ENCODE measurements at regions not wholly inside any gene's neighbourhood (a gene's known extent, or its start where the extent isn't known, plus 50 kb on each side); places are given as distances from the start of the nearest gene placed in this dataset.

DNA sequence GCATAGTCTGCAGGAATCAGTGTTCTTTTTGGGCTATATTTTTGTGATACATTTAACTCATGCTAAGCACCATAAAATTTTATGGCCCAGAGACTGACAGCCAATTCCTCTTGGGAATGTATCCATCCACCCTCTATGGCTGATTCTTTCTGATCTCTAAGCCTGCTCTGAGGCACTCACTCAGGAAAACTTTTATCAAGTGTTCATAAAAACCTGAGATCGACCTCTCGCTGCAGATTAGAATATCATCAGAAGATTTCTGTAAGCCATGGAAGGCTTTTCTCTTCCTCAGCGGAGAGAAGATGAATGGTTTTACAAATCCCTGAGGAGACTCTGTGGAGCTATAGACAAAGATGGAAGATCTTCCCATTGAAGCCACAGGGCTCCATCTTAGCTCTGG, 489.8 kb upstream of the GHITM start:
- H3K4me1 ChIP-seq, result peaks cover 0 to 6% (median 0%) of the 10 kb centered on the region in 4 donors
- H3K36me3 ChIP-seq, result no peaks in the 10 kb centered on the region
- H3K9me3 ChIP-seq, result no peaks in the 10 kb centered on the region
- no peak for TF ChIP-seq EP300 (IDR thresholded peaks at IDR 0.05)
- TF ChIP-seq, protein P1, sequence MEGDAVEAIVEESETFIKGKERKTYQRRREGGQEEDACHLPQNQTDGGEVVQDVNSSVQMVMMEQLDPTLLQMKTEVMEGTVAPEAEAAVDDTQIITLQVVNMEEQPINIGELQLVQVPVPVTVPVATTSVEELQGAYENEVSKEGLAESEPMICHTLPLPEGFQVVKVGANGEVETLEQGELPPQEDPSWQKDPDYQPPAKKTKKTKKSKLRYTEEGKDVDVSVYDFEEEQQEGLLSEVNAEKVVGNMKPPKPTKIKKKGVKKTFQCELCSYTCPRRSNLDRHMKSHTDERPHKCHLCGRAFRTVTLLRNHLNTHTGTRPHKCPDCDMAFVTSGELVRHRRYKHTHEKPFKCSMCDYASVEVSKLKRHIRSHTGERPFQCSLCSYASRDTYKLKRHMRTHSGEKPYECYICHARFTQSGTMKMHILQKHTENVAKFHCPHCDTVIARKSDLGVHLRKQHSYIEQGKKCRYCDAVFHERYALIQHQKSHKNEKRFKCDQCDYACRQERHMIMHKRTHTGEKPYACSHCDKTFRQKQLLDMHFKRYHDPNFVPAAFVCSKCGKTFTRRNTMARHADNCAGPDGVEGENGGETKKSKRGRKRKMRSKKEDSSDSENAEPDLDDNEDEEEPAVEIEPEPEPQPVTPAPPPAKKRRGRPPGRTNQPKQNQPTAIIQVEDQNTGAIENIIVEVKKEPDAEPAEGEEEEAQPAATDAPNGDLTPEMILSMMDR (IDR thresholded peaks at IDR 0.05), result no peak
- no peak for TF ChIP-seq POLR2A (IDR thresholded peaks at IDR 0.05; ENCODE audit: low read depth)
- no peak for TF ChIP-seq POLR2AphosphoS5 (IDR thresholded peaks at IDR 0.05)
- no peak overlapping the region for H3K27ac ChIP-seq (replicated peaks in 1 of 4)
- DNase-seq (ENCODE audit: extremely low spot score), result no peak
- WGBS, result 79% methylated on average over 3 of the region's 3 CpGs
- intact Hi-C loops (cut with DNase I), result no loop called here
- H3K4me3 ChIP-seq, result no peak overlapping the region
- no peaks in the 10 kb centered on the region for H3K27me3 ChIP-seq

DNA sequence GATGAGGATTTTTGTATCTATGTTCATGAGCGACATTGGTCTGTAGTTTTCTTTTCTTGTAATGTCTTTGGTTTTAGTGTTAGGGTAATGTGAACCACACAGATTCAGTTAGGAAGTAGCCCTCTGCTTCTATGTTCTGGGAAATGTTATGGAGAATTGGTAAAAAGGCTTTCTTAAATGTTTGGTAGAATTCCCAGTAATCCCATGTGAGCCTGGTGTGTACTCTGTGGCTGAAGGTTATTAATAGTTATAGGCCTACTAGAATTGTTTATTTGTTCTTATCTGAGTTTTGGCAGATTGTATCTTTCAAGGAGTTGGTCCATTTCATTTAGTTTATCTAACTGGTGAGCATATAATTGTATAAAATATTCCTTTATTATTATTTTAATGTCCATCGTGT, 484.6 kb upstream of the GHITM start:
- Histone ChIP-seq H3K9me3 (peaks cover 0 to 4% (median 0%) of the 10 kb centered on the region in 4 donors), H3K27ac (replicated peaks in 1 of 4) (no peak overlapping the region), H3K4me3 (no peak overlapping the region), H3K36me3 (no peaks in the 10 kb centered on the region), H3K27me3 (no peaks in the 10 kb centered on the region), H3K4me1 (no peaks in the 10 kb centered on the region)
- WGBS, result 87% methylated on average over 2 of the region's 2 CpGs
- intact Hi-C loops (cut with DNase I), result no loop called here
- DNase-seq (ENCODE audit: extremely low spot score), result no peak
- TF ChIP-seq, protein P1 (IDR thresholded peaks at IDR 0.05), result no peak
- no peak for TF ChIP-seq EP300 (IDR thresholded peaks at IDR 0.05)
- no peak for TF ChIP-seq POLR2AphosphoS5 (IDR thresholded peaks at IDR 0.05)
- no peak for TF ChIP-seq POLR2A (IDR thresholded peaks at IDR 0.05; ENCODE audit: low read depth)

GRCh38 chr10:83656924-83657323, 482.4 kb upstream of the GHITM start:
- no peak for DNase-seq (ENCODE audit: extremely low spot score)

DNA sequence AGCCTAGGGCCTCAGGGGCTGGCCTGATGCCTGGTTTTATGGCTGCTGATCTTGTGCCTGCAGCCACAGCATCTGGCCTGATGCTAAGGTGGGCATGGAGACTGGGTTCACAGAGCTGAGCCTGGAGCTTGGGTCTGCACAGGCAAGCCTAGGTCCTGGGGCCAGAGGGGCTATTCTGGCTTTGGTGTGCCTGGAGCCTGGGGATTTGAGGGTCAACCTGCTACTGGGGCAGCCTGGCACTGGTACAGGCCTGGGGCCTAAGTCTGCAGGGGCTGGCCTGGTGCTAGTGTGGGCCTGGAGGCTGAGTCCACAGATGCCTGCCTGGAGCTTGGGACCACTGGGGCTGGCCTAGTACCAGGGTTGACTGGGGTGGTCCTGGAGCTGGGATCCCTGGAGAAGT, 481.8 kb upstream of the GHITM start:
- Histone ChIP-seq H3K36me3 (no peaks in the 10 kb centered on the region), H3K27ac (replicated peaks in 1 of 4) (no peak overlapping the region), H3K4me1 (no peaks in the 10 kb centered on the region), H3K9me3 (peaks cover 0 to 4% (median 0%) of the 10 kb centered on the region in 4 donors), H3K4me3 (no peak overlapping the region), H3K27me3 (no peaks in the 10 kb centered on the region)
- no peak for TF ChIP-seq EP300 (IDR thresholded peaks at IDR 0.05)
- no peak for TF ChIP-seq POLR2AphosphoS5 (IDR thresholded peaks at IDR 0.05)
- TF ChIP-seq, protein P1 (IDR thresholded peaks at IDR 0.05), result no peak
- TF ChIP-seq POLR2A (IDR thresholded peaks at IDR 0.05; ENCODE audit: low read depth), result no peak
- DNase-seq (ENCODE audit: extremely low spot score), result no peak
- intact Hi-C loops (cut with DNase I), result no loop called here

More at GRCh38 chr10:83656924-83657323, 482.4 kb upstream of the GHITM start:
- Histone ChIP-seq H3K9me3 (peaks cover 0 to 4% (median 0%) of the 10 kb centered on the region in 4 donors), H3K4me3 (no peak overlapping the region), H3K4me1 (no peaks in the 10 kb centered on the region), H3K27ac (replicated peaks in 1 of 4) (no peak overlapping the region), H3K27me3 (no peaks in the 10 kb centered on the region), H3K36me3 (no peaks in the 10 kb centered on the region)
- TF ChIP-seq POLR2AphosphoS5 (IDR thresholded peaks at IDR 0.05), result no peak
- TF ChIP-seq EP300 (IDR thresholded peaks at IDR 0.05), result no peak
- TF ChIP-seq, protein P1 (IDR thresholded peaks at IDR 0.05), result no peak
- no peak for TF ChIP-seq POLR2A (IDR thresholded peaks at IDR 0.05; ENCODE audit: low read depth)
- intact Hi-C loops (cut with DNase I), result no loop called here

- Histone ChIP-seq H3K36me3 (no peaks in the 10 kb centered on the region), H3K27ac (replicated peaks in 1 of 4) (no peak overlapping the region)
These were observed 475.4 kb upstream of the GHITM start for GRCh38 chr10:83663918-83664317.

More at GRCh38 chr10:83663918-83664317, 475.4 kb upstream of the GHITM start:
- Histone ChIP-seq H3K9me3 (peaks cover 0 to 7% (median 0%) of the 10 kb centered on the region in 4 donors), H3K4me1 (no peaks in the 10 kb centered on the region), H3K27me3 (no peaks in the 10 kb centered on the region), H3K4me3 (no peak overlapping the region)
- 90% methylated on average over 3 of the region's 3 CpGs for WGBS
- DNase-seq (ENCODE audit: extremely low spot score), result no peak
- intact Hi-C loops (cut with DNase I), result no loop called here
- TF ChIP-seq POLR2A (IDR thresholded peaks at IDR 0.05; ENCODE audit: low read depth) (no peak), POLR2AphosphoS5 (IDR thresholded peaks at IDR 0.05) (no peak), EP300 (IDR thresholded peaks at IDR 0.05) (no peak)
- TF ChIP-seq, protein P1 (IDR thresholded peaks at IDR 0.05), result no peak
